NB4 (cell line): ENCODE measurements at regions not wholly inside any gene's neighbourhood (a gene's known extent, or its start where the extent isn't known, plus 50 kb on each side); places are given as distances from the start of the nearest gene placed in this dataset.

Experiments
- MYC ChIP-seq: IDR thresholded peaks from 2 replicates; pipeline ENCODE4 v1.6.1; 2011; ENCODE audit warnings: low read depth, low read length
- POLR2A ChIP-seq: IDR thresholded peaks from 2 replicates; pipeline ENCODE4 v1.6.1; 2011; ENCODE audit warnings: mild to moderate bottlenecking; ENCODE audit not compliant: insufficient read length; ENCODE audit errors: extremely low read depth
- TF ChIP-seq, protein P1 (sequence below): IDR thresholded peaks from one replicate; pipeline ENCODE4 v1.5.1; 2012; ENCODE audit warnings: low read depth, low read length
- TF ChIP-seq, protein P2 (sequence below): IDR thresholded peaks from 2 replicates; pipeline ENCODE4 v1.6.1; 2011; ENCODE audit warnings: low read depth, low read length

DNA sequence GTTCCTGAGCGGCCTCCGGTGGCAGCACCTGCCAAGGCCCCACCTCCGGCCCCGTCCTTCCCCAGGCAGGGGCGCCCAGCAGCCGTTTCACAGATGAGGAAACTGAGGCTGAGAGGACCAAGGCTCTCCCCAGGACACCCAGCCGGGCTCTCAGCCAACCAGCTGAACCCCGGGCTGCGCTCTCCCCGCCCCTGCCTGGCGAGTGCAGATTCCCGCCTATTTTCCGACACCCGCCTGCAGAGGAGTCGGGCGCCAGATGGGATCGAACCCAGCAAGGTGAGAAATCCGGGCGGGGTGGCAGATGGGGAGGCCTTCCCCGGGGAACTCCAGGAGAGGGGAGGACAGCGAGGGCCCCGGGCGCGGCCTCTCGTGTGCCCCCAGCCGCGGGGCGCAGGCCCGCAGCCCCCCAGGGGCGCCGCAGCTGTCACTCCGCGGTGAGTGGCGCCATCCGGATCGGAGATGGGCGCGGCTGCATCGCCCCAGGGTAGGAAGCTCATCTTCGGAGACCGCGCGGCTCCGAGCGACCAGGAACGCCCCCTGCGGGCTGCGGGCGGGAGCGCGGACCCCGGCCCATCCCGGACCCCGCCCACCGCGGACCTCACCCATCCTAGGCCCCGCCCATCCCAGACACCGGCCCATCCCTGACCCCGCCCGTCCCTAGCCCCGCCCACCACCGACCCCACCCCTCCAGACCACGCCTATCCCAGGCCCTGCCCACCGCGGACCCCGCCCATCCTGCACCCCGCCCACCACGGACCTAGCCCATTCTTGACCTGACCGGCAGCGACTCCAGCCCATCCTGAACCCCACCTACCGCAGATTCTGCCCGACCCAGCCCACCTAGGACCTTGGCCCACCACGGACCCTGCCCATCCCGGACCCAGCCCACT, 90.3 kb downstream of the MICALL2 start:
- TF ChIP-seq, protein P1, sequence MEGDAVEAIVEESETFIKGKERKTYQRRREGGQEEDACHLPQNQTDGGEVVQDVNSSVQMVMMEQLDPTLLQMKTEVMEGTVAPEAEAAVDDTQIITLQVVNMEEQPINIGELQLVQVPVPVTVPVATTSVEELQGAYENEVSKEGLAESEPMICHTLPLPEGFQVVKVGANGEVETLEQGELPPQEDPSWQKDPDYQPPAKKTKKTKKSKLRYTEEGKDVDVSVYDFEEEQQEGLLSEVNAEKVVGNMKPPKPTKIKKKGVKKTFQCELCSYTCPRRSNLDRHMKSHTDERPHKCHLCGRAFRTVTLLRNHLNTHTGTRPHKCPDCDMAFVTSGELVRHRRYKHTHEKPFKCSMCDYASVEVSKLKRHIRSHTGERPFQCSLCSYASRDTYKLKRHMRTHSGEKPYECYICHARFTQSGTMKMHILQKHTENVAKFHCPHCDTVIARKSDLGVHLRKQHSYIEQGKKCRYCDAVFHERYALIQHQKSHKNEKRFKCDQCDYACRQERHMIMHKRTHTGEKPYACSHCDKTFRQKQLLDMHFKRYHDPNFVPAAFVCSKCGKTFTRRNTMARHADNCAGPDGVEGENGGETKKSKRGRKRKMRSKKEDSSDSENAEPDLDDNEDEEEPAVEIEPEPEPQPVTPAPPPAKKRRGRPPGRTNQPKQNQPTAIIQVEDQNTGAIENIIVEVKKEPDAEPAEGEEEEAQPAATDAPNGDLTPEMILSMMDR: peak; percentile 66
- TF ChIP-seq POLR2A: no peak
- TF ChIP-seq, protein P2, sequence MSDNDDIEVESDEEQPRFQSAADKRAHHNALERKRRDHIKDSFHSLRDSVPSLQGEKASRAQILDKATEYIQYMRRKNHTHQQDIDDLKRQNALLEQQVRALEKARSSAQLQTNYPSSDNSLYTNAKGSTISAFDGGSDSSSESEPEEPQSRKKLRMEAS: peak; percentile 46; the same call in 1 of the 2 replicates
- TF ChIP-seq MYC: peak; percentile 62
